Erythroblast (primary cell): ENCODE measurements at regions not wholly inside any gene's neighbourhood (a gene's known extent, or its start where the extent isn't known, plus 50 kb on each side); places are given as distances from the start of the nearest gene placed in this dataset.

ENCODE experiments used
- GATA1 ChIP-seq: IDR thresholded peaks from 2 replicates; pipeline ENCODE4 v1.6.1; 2011; ENCODE audit warnings: low read depth, mild to moderate bottlenecking, control low read depth, low read length, moderate library complexity
- POLR2A ChIP-seq: IDR thresholded peaks from 2 replicates; pipeline ENCODE4 v1.6.1; 2011; ENCODE audit warnings: mild to moderate bottlenecking, low read length

GRCh38 chr10:30190577-30191552 is 131.5 kb upstream of the JCAD start:
- peak; percentile 43 for TF ChIP-seq POLR2A
- TF ChIP-seq GATA1: no peak
